Endothelial cell of umbilical vein (primary cell): ENCODE measurements at regions not wholly inside any gene's neighbourhood (a gene's known extent, or its start where the extent isn't known, plus 50 kb on each side); places are given as distances from the start of the nearest gene placed in this dataset.

Experiments
- BruUV-seq: library from RNA; stranded (reverse); fragments of 400-500 nt; replicated peaks from 2 replicates; lab custom pipeline; 2021; lab: Mats Ljungman, UMichigan
- CTCF ChIA-PET: fragments of 300-600, 350-600 bp; sonication (Branson Sonifier 250); formaldehyde crosslinking; loops from one replicate; lab custom pipeline; 2021; ENCODE audit warnings: antibody characterized with exemption, inconsistent platforms; lab: Charles Lee
- POLR2A ChIA-PET: fragments of 300-600, 350-600 bp; sonication (Branson Sonifier 250); formaldehyde crosslinking; loops from one replicate; lab custom pipeline; 2021; ENCODE audit warnings: antibody characterized with exemption, inconsistent platforms; lab: Charles Lee
- DNase-seq: peaks from one replicate; pipeline ENCODE4 v3.0.0-alpha.2; 2011; ENCODE audit warnings: low read depth, low spot score
- FAIRE-seq: peaks from 2 replicates; lab custom pipeline; 2011; peaks lifted over from hg19 to GRCh38; lab: Jason Lieb, UNC
- H2AFZ ChIP-seq: 2 replicates; pipeline ENCODE4 v1.6.0; 2012; ENCODE audit warnings: low read depth, low read length, control low read depth, inconsistent platforms
- H3K27ac ChIP-seq: 2 replicates; pipeline ENCODE4 v1.5.1; 2011; ENCODE audit warnings: low read depth, mild to moderate bottlenecking, control low read depth, low read length, moderate library complexity; ENCODE audit not compliant: insufficient read depth
- H3K27me3 ChIP-seq, 2 experiments: 2 replicates each; pipeline versions ENCODE4 v1.6.0 to v1.6.1; 2011; ENCODE audit warnings: low read length in 2 of 2, mixed read lengths in 1 of 2; ENCODE audit not compliant: control insufficient read depth in 2 of 2, insufficient read depth in 2 of 2
- H3K36me3 ChIP-seq, 2 experiments: 2 replicates in 1 of 2; 3 replicates in 1 of 2; pipeline ENCODE4 v1.5.1; 2011; ENCODE audit warnings: low read length in 2 of 2, mild to moderate bottlenecking in 1 of 2, moderate library complexity in 1 of 2; ENCODE audit not compliant: control insufficient read depth in 2 of 2, insufficient read depth in 2 of 2; ENCODE audit errors: extremely low read depth in 1 of 2
- H3K4me1 ChIP-seq: 3 replicates; pipeline ENCODE4 v1.5.1; 2011; ENCODE audit warnings: mild to moderate bottlenecking, low read length; ENCODE audit not compliant: control insufficient read depth, insufficient read depth; ENCODE audit errors: extremely low read depth
- H3K4me2 ChIP-seq: 2 replicates; pipeline ENCODE4 v1.6.1; 2011; ENCODE audit warnings: low read length, control low read depth, mixed read lengths; ENCODE audit not compliant: insufficient read depth
- H3K4me3 ChIP-seq, 3 experiments: fragments of 200-600 bp in 1 of 3; sonication (generic), shearing (Covaris generic) in 1 of 3; replicated peaks in 1 of 3; 2 replicates each; pipeline ENCODE4 v1.5.1; 2011 to 2016; ENCODE audit warnings: control low read depth in 3 of 3, low read length in 3 of 3, mild to moderate bottlenecking in 2 of 3, inconsistent platforms in 1 of 3, low read depth in 1 of 3, moderate library complexity in 1 of 3; ENCODE audit not compliant: insufficient read depth in 1 of 3
- H3K79me2 ChIP-seq: 2 replicates; pipeline ENCODE4 v1.6.0; 2012; ENCODE audit warnings: low read length, inconsistent platforms; ENCODE audit not compliant: control insufficient read depth, insufficient read depth
- H3K9ac ChIP-seq: replicated peaks from 2 replicates; pipeline ENCODE3; 2011; ENCODE audit warnings: low read length, control low read depth; ENCODE audit not compliant: insufficient read depth; ENCODE audit errors: extremely low read depth
- H3K9me1 ChIP-seq: replicated peaks from 3 replicates; pipeline ENCODE4 v1.6.0; 2011; ENCODE audit warnings: mild to moderate bottlenecking, low read length; ENCODE audit not compliant: control insufficient read depth, insufficient read depth; ENCODE audit errors: extremely low read depth
- H3K9me3 ChIP-seq: replicated peaks from 2 replicates; pipeline ENCODE4 v1.5.1; 2012; ENCODE audit warnings: low read length, inconsistent platforms; ENCODE audit not compliant: control insufficient read depth, insufficient read depth
- H4K20me1 ChIP-seq: replicated peaks from 2 replicates; pipeline ENCODE3; 2011; ENCODE audit warnings: mild to moderate bottlenecking, low read length; ENCODE audit not compliant: control insufficient read depth, insufficient read depth; ENCODE audit errors: extremely low read depth
- EZH2 ChIP-seq: IDR thresholded peaks from 2 replicates; pipeline ENCODE4 v1.6.1; 2012; ENCODE audit warnings: borderline replicate concordance, low read depth, mild to moderate bottlenecking, moderate library complexity, low read length, inconsistent platforms; ENCODE audit not compliant: severe bottlenecking
- FOS ChIP-seq: IDR thresholded peaks from 2 replicates; pipeline ENCODE4 v1.6.1; 2011; ENCODE audit warnings: mild to moderate bottlenecking, low read length, moderate library complexity, borderline replicate concordance; ENCODE audit not compliant: insufficient read depth
- GATA2 ChIP-seq: IDR thresholded peaks from 2 replicates; pipeline ENCODE4 v1.7.0; 2011; ENCODE audit warnings: low read depth, mild to moderate bottlenecking, moderate library complexity, mixed read lengths, low read length; ENCODE audit not compliant: insufficient read length, insufficient read depth
- JUN ChIP-seq: IDR thresholded peaks from 2 replicates; pipeline ENCODE4 v1.6.1; 2011; ENCODE audit warnings: borderline replicate concordance, low read depth; ENCODE audit not compliant: insufficient read length, insufficient read depth
- MAX ChIP-seq: IDR thresholded peaks from 2 replicates; pipeline ENCODE4 v1.6.1; 2011; ENCODE audit not compliant: insufficient read depth, insufficient read length
- POLR2A ChIP-seq: IDR thresholded peaks from 2 replicates; pipeline ENCODE4 v1.6.1; 2012; ENCODE audit warnings: low read depth, mild to moderate bottlenecking, control low read depth, low read length
- dilution Hi-C: fragments of 300-500 bp; cut with MboI; formaldehyde crosslinking; loops from one replicate; pipeline ENCODE4 v1.15.0; 2019; ENCODE audit warnings: low sequenced_read_pairs; ENCODE audit not compliant: extremely low pct_ligation_motif_present
- intact Hi-C: fragments of 100-400 bp; cut with micrococcal nuclease; formaldehyde crosslinking; loops from one replicate; pipeline ENCODE4 v1.10.0; 2022
- TF ChIP-seq, protein P1 (sequence below), 2 donors: IDR thresholded peaks; 1 replicate in 1 of 2; 2 replicates in 1 of 2; pipeline ENCODE4 v1.5.1; 2011; ENCODE audit warnings: low read length in 2 of 2, mild to moderate bottlenecking in 2 of 2, moderate library complexity in 2 of 2, control low read depth in 1 of 2, inconsistent platforms in 1 of 2, low read depth in 1 of 2; ENCODE audit not compliant: insufficient read depth in 1 of 2; ENCODE audit errors: extremely low read depth in 1 of 2

DNA sequence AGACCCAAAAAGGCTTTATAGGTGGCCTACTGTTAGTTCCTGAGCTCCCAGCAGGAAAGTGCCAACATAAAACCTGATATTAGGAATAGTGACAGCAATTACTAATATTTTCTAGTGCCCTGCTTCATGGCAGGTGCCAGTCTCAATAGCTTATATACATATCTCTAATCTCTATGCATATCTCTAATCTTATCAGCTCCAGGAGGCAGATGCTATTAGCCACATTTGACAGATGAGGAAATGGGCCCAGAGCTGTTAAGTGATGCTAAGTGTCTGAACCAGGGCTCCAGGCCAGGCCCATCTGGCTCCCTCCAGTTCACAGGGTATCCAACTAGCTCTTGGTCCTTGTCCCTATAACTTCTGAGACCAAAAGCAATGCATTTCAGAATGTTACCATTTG lies 142.5 kb downstream of the CHIC2 start:
- H4K20me1 ChIP-seq = no peaks in the 10 kb centered on the region
- intact Hi-C loops = no loop called here
- no peak overlapping the region for H3K27ac ChIP-seq
- H3K9ac ChIP-seq = no peak overlapping the region
- no TSS peak for BruUV-seq
- DNase-seq (no peak), FAIRE-seq (no peak)
- H3K4me1 ChIP-seq = peaks cover 14% of the 10 kb centered on the region
- H3K4me2 ChIP-seq = no peak overlapping the region
- TF ChIP-seq JUN = no peak
- no peak for TF ChIP-seq MAX
- no peak for TF ChIP-seq EZH2
- no peak for TF ChIP-seq POLR2A
- TF ChIP-seq GATA2 = no peak
- TF ChIP-seq FOS = no peak
- TF ChIP-seq, protein P1, sequence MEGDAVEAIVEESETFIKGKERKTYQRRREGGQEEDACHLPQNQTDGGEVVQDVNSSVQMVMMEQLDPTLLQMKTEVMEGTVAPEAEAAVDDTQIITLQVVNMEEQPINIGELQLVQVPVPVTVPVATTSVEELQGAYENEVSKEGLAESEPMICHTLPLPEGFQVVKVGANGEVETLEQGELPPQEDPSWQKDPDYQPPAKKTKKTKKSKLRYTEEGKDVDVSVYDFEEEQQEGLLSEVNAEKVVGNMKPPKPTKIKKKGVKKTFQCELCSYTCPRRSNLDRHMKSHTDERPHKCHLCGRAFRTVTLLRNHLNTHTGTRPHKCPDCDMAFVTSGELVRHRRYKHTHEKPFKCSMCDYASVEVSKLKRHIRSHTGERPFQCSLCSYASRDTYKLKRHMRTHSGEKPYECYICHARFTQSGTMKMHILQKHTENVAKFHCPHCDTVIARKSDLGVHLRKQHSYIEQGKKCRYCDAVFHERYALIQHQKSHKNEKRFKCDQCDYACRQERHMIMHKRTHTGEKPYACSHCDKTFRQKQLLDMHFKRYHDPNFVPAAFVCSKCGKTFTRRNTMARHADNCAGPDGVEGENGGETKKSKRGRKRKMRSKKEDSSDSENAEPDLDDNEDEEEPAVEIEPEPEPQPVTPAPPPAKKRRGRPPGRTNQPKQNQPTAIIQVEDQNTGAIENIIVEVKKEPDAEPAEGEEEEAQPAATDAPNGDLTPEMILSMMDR (IDR thresholded peaks at IDR 0.05; ENCODE audit: extremely low read depth in 1 of 2, insufficient read depth in 1 of 2, low read depth in 1 of 2, low read length in 2 of 2) = no peak
- ChIA-PET POLR2A (no interaction called here), CTCF (interaction anchor here (0.9 to 3.2 kb wide), 4 partner anchors 9 to 311 kb away, joined by 3 to 34 read pairs (median 12); no protein-coding TSS in a partner anchor)
- no peaks in the 10 kb centered on the region for H3K79me2 ChIP-seq
- no peaks in the 10 kb centered on the region for H3K36me3 ChIP-seq
- dilution Hi-C loops = no loop called here
- H2AFZ ChIP-seq = no peak overlapping the region
- H3K9me1 ChIP-seq = no peaks in the 10 kb centered on the region
- peaks cover 0 to 3% of the 10 kb centered on the region in 2 experiments for H3K27me3 ChIP-seq
- no peaks in the 10 kb centered on the region for H3K9me3 ChIP-seq
- no peak overlapping the region for H3K4me3 ChIP-seq
